Right forelimb (tissue), 1 donor: ENCODE measurements at regions not wholly inside any gene's neighbourhood (a gene's known extent, or its start where the extent isn't known, plus 50 kb on each side); places are given as distances from the start of the nearest gene placed in this dataset.

Experiments
- DNase-seq: peaks from one replicate; pipeline ENCODE4 v3.0.0-alpha.2; 2018

DNA sequence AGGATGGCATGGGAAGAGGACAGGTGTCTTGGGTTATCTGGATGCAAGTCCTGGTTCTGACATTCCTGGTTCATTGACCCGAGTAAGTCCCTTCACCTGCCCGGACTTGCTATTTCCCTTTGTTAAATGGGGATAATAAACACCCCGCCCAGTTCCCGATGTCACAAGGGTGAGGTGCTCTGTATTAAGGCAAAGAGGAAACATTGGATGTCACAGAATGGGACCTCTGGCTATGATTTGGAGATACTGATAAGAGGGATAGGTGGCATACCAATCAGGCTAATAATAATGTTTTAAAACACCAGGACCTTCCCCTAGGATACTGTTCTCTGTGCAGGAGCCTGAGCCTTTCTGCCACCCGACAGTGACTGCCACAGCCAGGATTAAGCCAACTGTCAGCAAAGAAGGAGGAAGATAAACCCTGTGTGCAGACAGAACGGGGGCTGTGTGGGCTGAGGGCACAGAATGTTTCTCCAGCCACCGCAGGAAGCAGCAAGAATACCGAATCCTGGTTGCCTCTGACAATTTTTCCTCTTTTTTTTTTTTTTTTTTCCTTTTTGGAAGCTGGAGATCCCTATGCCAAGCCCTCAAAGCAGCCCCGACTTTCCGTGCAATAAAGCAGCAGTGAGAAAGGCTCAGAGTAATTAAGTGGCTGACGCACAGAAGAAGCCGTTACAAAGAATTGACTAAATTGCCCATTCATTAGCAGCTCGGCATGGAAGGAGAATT is 336.6 kb downstream of the SMAD2 start:
- no peak for DNase-seq

GRCh38 chr18:47591429-47591828 is 339.0 kb downstream of the SMAD2 start:
- no peak for DNase-seq

GRCh38 chr18:47587587-47587986 is 336.1 kb upstream of the SKOR2 start:
- no peak for DNase-seq

- DNase-seq: no peak
Observed at GRCh38 chr18:47586418-47587070, 335.1 kb upstream of the SKOR2 start.

DNA sequence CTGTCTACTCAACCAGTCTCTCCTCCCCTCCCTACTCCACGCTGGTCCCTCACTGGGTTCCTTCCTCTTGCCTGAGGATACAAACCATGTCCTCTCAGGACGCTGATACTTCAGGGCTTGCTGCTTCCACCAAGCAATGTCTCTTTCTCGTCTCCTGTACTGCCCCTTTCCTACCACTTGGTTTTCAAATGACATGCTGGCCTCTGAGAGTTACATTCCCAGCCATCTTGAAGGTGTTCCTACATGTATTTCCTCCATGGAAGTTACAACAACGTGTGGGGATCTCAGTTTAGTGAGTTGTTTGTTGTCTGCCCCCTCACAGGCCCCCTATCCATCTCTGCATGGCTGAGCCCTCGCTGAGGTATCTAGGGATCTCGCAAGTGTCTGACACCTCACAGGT is 334.5 kb upstream of the SKOR2 start:
- DNase-seq: no peak

GRCh38 chr18:47585136-47585535 is 333.7 kb upstream of the SKOR2 start:
- no peak for DNase-seq

GRCh38 chr18:47582093-47582492 is 330.6 kb upstream of the SKOR2 start:
- DNase-seq: no peak

DNA sequence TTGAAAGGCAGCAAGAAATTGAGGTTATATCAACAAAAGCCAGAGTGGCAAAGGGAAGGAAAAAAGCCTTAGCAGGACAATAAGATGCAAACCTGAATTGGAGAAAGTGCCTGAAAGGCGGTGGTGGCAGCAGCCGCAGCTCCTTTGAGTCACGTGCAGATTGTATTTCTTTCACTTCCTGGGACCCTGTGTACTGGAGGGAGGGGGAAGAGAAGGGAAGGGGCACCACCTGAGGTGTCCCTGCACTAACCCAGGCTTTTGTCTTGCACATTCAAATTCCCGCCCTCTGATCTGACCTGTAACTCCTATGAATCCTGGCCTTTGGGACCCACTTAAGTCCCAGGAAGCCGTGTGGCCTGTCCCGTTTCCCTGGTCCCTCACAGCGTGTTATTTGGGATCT is 326.1 kb upstream of the SKOR2 start:
- DNase-seq: no peak

GRCh38 chr18:47574966-47575365 is 323.5 kb upstream of the SKOR2 start:
- no peak for DNase-seq

- DNase-seq: no peak
Observed at GRCh38 chr18:47571957-47572356, 320.5 kb upstream of the SKOR2 start.

GRCh38 chr18:47566809-47567208 is 315.3 kb upstream of the SKOR2 start:
- no peak for DNase-seq

GRCh38 chr18:47560723-47561715 is 309.6 kb upstream of the SKOR2 start:
- no peak for DNase-seq

- DNase-seq: no peak
Observed at GRCh38 chr18:47558110-47558750, 306.8 kb upstream of the SKOR2 start.

GRCh38 chr18:47557160-47557559 is 305.7 kb upstream of the SKOR2 start:
- DNase-seq: no peak

GRCh38 chr18:47552783-47553182 is 301.3 kb upstream of the SKOR2 start:
- no peak for DNase-seq

GRCh38 chr18:47550611-47551010 is 299.2 kb upstream of the SKOR2 start:
- DNase-seq: no peak

- DNase-seq: no peak
Observed at GRCh38 chr18:47549021-47549540, 297.6 kb upstream of the SKOR2 start.

DNA sequence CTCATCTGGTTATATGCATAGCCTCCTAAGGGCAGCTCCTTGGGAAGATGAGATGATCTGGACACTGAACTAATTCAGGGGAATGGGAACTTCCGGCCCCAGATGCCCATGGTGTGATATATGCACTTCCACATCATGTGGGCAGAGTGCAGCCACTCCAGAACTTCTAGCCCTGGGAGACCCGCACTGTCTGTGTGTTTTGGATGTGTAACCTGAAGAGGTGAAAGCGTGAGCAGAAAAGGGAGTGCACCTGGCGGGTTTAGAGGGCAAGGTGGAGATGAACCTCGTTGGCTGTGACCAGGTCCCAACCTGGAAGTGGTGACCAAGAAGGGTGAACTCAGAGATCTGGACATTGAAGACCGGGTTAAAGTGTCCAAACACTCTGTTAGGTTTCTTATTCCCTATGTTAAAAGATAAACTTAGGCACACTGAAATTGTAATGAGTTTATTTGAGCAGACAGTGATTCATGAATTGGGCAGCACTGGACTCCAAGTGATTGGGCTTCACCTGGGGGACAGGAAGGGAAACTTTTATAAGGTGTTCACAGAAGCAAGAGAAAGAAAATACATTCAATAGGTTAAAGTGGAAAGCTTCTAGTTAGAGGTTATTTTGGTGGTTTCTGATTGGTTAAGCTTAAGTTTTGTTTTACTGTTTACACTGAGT is 296.2 kb upstream of the SKOR2 start:
- DNase-seq: no peak

- DNase-seq: no peak
Observed at GRCh38 chr18:47545613-47546012, 294.2 kb upstream of the SKOR2 start.

DNA sequence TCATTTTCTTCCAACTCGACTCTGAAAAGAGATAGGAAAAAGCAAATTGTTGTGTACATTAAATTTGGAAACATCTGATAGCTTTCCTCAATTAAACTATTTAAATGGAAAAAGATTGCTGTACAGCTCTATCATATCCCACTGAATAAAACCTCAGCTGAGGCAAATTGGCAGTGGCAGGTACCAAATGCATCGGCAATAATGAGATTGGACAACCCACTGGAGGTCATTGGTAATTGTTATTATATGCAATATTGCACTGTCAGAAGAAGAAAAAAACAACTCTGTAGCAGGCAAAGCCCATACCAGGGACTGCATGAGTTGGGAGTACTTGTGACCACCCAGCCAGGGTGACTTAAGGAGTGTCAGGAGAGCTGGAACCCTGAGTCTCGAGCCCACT is 291.6 kb upstream of the SKOR2 start:
- DNase-seq: no peak

GRCh38 chr18:47542551-47542950 is 291.1 kb upstream of the SKOR2 start:
- DNase-seq: no peak

DNA sequence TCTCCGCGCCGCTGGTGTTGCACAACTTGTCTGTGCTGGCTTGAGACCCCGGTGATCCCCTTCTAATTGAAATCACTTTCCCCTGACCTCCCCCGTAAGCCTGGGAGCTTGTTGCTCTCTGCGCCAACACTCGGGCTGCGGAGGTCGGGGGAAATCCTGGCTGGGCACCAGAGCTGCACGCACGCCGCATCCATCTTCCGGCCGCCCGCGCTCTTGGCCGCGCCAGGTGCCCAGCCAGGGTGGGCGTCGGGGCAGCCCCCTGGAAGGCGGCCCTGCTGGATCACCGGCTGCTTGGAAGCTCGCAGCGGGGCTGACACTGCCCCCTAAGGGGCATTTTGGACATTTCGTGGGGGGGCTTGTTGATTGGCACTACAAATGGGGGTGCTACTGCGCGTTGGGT is 280.3 kb upstream of the SKOR2 start:
- DNase-seq: no peak
